Right lobe of liver (tissue), 6 donors: ENCODE measurements at regions not wholly inside any gene's neighbourhood (a gene's known extent, or its start where the extent isn't known, plus 50 kb on each side); places are given as distances from the start of the nearest gene placed in this dataset.

ENCODE experiments used
- ATAC-seq, 4 donors: fragments of 200-7000 bp; cut with Tn5 transposase; one replicate each; pipeline ENCODE4 v1.9.1; 2020; ENCODE audit warnings: mild to moderate bottlenecking in 4 of 4, moderate library complexity in 4 of 4
- DNase-seq, 3 donors: peaks; one replicate each; pipeline ENCODE4 v3.0.0-alpha.2; 2020
- H3K27ac ChIP-seq, 3 donors: fragments of 200-600 bp; one replicate each; pipeline ENCODE4 v1.8.0; 2022
- H3K27me3 ChIP-seq, 2 donors: fragments of 200-600 bp; one replicate each; pipeline ENCODE4 v1.8.0; 2022
- H3K36me3 ChIP-seq, 4 donors: fragments of 200-600 bp; sonication (generic) in 1 of 4; one replicate each; pipeline versions ENCODE4 v1.5.1 to v1.8.0; 2017 to 2022; ENCODE audit warnings: control low read depth in 1 of 4
- H3K4me1 ChIP-seq, 4 donors: fragments of 200-600 bp; sonication (generic) in 1 of 4; one replicate each; pipeline versions ENCODE4 v1.5.1 to v1.8.0; 2017 to 2022; ENCODE audit warnings: control low read depth in 1 of 4
- H3K4me3 ChIP-seq, 3 donors: fragments of 200-600 bp; one replicate each; pipeline ENCODE4 v1.8.0; 2022
- H3K9me3 ChIP-seq, 4 donors: fragments of 200-600 bp; sonication (generic) in 1 of 4; one replicate each; pipeline versions ENCODE4 v1.5.1 to v1.8.0; 2017 to 2022; ENCODE audit warnings: control low read depth in 1 of 4
- CTCF ChIP-seq, 4 donors: fragments of 200-600 bp in 3 of 4; fragments of 450-650 bp in 1 of 4; IDR thresholded peaks; one replicate each; pipeline versions ENCODE4 v1.5.1 to v1.8.0; 2016 to 2022; ENCODE audit warnings: antibody characterized with exemption in 4 of 4, mild to moderate bottlenecking in 2 of 4
- POLR2A ChIP-seq: fragments of 450-650 bp; IDR thresholded peaks from one replicate; pipeline ENCODE4 v1.6.1; 2017; ENCODE audit warnings: antibody characterized with exemption, mild to moderate bottlenecking
- WGBS: methylation state at CpG from one replicate; pipeline ENCODE4 v1.1.6; 2018; ENCODE audit warnings: low coverage, low lambda C conversion rate; ENCODE audit not compliant: insufficient coverage; ENCODE audit errors: missing lambda C conversion rate; 5-methylcytosine and 5-hydroxymethylcytosine counted together
- intact Hi-C, 2 donors: fragments of 100-400 bp; cut with DNase I; formaldehyde crosslinking; loops; one replicate each; pipeline versions ENCODE4 v1.11.2 to v1.14.1; 2022
- donor health status: DM: no; HTN: yes; CAD: no.
- donor health status: DM: no; HTN: no; CAD: no.
- donor health status: DM: no; HTN: no; CAD: no.
- donor health status: DM: no; HTN: yes; CAD: no.
- donor health status: DM: no; HTN: yes; CAD: no.

GRCh38 chr2:184498936-184499335 lies 99.4 kb upstream of the ZNF804A start:
- no peaks in the 10 kb centered on the region for H3K4me1 ChIP-seq
- no peak for ATAC-seq
- DNase-seq, result no peak
- no peaks in the 10 kb centered on the region for H3K36me3 ChIP-seq
- WGBS, result 58% methylated on average over 2 of the region's 2 CpGs
- H3K27me3 ChIP-seq, result no peaks in the 10 kb centered on the region
- H3K4me3 ChIP-seq, result no peak overlapping the region
- TF ChIP-seq CTCF (IDR thresholded peaks at IDR 0.05) (no peak), POLR2A (no peak)
- intact Hi-C loops, result no loop called here
- H3K9me3 ChIP-seq, result no peaks in the 10 kb centered on the region
- H3K27ac ChIP-seq, result no peak overlapping the region

DNA sequence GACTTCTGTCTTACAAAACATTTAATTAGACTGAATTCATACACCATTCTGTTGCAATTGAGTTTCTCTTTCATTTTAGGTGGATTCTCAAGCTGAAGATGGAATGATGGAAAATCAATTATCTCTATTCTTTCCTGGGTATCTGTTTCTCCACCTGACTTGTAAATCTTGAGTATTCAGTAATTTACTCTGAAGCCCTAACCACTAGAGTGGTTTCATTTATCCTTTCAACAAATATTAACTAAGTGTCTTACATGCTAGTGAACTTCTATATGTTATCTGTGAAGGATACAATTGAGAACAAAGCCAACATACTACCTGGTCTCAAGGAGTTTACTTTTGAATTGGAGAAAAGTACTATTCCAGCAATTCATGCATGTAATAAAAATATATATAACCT lies 94.1 kb upstream of the ZNF804A start:
- intact Hi-C loops, result no loop called here
- Histone ChIP-seq H3K27me3 (peaks cover 0 to 4% of the 10 kb centered on the region in 2 donors), H3K4me3 (no peak overlapping the region), H3K36me3 (no peaks in the 10 kb centered on the region), H3K9me3 (no peaks in the 10 kb centered on the region), H3K27ac (no peak overlapping the region), H3K4me1 (no peaks in the 10 kb centered on the region)
- TF ChIP-seq POLR2A (no peak), CTCF (IDR thresholded peaks at IDR 0.05) (no peak)
- DNase-seq (no peak), ATAC-seq (no peak)

GRCh38 chr2:184507254-184507653 lies 91.1 kb upstream of the ZNF804A start:
- no peak for TF ChIP-seq POLR2A
- no peak for TF ChIP-seq CTCF (IDR thresholded peaks at IDR 0.05)
- no peaks in the 10 kb centered on the region for H3K4me1 ChIP-seq
- peak; percentile 71 to 98 (median 83) for ATAC-seq
- DNase-seq, result no peak
- no peaks in the 10 kb centered on the region for H3K36me3 ChIP-seq
- H3K27me3 ChIP-seq, result peaks cover 0 to 4% of the 10 kb centered on the region in 2 donors
- intact Hi-C loops, result no loop called here
- no peak overlapping the region for H3K4me3 ChIP-seq
- no peak overlapping the region for H3K27ac ChIP-seq
- WGBS, result 41% methylated on average over 5 of the region's 5 CpGs
- no peaks in the 10 kb centered on the region for H3K9me3 ChIP-seq

DNA sequence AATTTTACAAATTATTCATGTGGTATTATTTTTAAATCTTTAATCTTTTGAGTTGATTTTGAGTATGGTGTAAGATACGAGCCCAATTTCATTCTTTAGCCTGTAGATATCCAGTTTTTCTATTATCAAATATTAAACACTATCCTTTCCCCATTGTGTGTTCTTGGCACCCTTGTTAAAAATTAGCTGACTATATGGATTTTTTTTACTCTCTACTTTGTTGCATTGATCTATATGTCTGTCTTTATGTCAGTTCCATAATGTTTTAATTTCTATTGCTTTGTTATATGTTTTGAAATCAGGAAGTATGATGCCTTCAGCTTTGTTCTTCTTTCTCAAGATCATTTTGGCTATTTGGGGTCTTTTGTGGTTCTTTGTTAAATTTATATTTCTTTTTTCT lies 80.9 kb upstream of the ZNF804A start:
- Histone ChIP-seq H3K9me3 (peaks cover 0 to 4% (median 0%) of the 10 kb centered on the region in 4 donors), H3K36me3 (no peaks in the 10 kb centered on the region), H3K4me1 (no peaks in the 10 kb centered on the region), H3K27ac (no peak overlapping the region), H3K27me3 (no peaks in the 10 kb centered on the region), H3K4me3 (no peak overlapping the region)
- 65% methylated on average over 1 of the region's 1 CpG for WGBS
- intact Hi-C loops, result no loop called here
- DNase-seq, result no peak
- ATAC-seq, result no peak
- TF ChIP-seq CTCF (IDR thresholded peaks at IDR 0.05) (no peak), POLR2A (no peak)

GRCh38 chr2:184520441-184520840 lies 77.9 kb upstream of the ZNF804A start:
- Histone ChIP-seq H3K27ac (no peak overlapping the region), H3K9me3 (peaks cover 0 to 4% (median 0%) of the 10 kb centered on the region in 4 donors), H3K4me1 (no peaks in the 10 kb centered on the region), H3K36me3 (no peaks in the 10 kb centered on the region), H3K27me3 (no peaks in the 10 kb centered on the region), H3K4me3 (no peak overlapping the region)
- DNase-seq (no peak), ATAC-seq (no peak)
- WGBS, result 32% methylated on average over 1 of the region's 1 CpG
- intact Hi-C loops, result no loop called here
- TF ChIP-seq CTCF (IDR thresholded peaks at IDR 0.05), result no peak
- TF ChIP-seq POLR2A, result no peak
